ENCODE measurements at regions not wholly inside any gene's neighbourhood (a gene's known extent, or its start where the extent isn't known, plus 50 kb on each side); places are given as distances from the start of the nearest gene placed in this dataset.

DNA sequence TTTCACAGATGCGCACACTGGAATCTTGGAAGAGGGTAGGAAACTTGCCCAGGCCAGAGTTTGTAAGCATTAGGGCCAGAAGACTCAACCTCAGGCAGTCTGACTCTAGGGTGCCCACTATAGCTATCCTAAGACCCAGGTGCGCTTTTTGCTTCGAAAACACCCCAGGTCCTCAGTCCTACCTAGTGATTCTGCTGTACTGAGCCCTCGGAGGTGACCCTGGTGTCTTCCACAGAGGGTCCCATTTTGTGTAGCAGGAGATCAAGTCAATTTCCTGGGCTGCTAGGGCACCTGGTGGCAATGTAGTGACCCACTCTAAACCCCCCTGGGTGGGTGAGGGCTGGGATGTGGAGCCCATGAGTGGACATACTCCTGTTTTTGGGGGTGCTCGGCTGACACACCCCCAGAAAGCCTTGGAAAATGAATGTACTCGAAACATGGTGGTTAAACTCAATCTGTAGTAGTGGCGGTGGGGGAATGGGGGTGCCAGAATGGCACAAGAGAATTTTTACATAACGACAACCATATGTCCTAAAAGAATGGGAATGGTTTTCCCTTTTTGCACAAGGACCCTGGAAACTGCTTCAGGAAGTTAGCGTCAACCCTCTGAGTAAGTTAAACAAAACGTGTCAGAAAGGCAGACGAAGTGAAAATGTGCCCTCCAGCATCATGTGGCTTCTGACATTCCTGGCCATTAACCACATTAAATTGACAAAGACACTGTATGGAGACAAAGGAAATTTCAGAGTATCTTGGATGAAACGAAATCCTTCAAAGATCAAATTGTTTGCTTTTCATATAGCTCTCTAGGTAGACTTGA is 218.0 kb upstream of the COPS8 start:
- Histone ChIP-seq H3K79me2 (ENCODE audit: control insufficient read depth in 1 of 2, insufficient read depth in 2 of 2, low read length in 2 of 2) (no peaks in the 10 kb centered on the region), H4K5ac (ENCODE audit: insufficient read length, low read depth, low read length) (no peak overlapping the region), H3K56ac (replicated peaks; ENCODE audit: insufficient read length, low read depth, low read length) (no peak overlapping the region), H4K20me1 (replicated peaks in 1 of 2; ENCODE audit: control insufficient read depth in 1 of 2, insufficient read depth in 2 of 2, low read length in 2 of 2) (no peaks in the 10 kb centered on the region), H4K8ac (ENCODE audit: extremely low read depth, insufficient read depth, low read length) (no peak overlapping the region), H3K18ac (ENCODE audit: extremely low read depth, low read length) (no peak overlapping the region), H2BK120ac (replicated peaks; ENCODE audit: low read depth, low read length) (no peak overlapping the region), H3K4ac (replicated peaks; ENCODE audit: insufficient read length, low read depth, low read length) (no peak overlapping the region), H3K14ac (ENCODE audit: insufficient read length) (no peak overlapping the region), H2BK20ac (ENCODE audit: low read length) (no peak overlapping the region), H3K4me3 (ENCODE audit: extremely low read depth in 1 of 4, insufficient read depth in 2 of 4, low read depth in 3 of 4, low read length in 4 of 4) (no peak overlapping the region), H2BK5ac (ENCODE audit: low read depth, low read length) (no peak overlapping the region), H2AK5ac (ENCODE audit: low read depth, low read length) (peak overlapping the region; percentile 91; the same call in 1 of the 2 replicates), H3K79me1 (ENCODE audit: low read depth, low read length) (no peaks in the 10 kb centered on the region), H3K9ac (replicated peaks in 1 of 4; ENCODE audit: extremely low read depth in 1 of 4, low read depth in 3 of 4, low read length in 3 of 4) (no peak overlapping the region), H4K91ac (replicated peaks; ENCODE audit: insufficient read length, low read length) (no peak overlapping the region), H2BK15ac (ENCODE audit: low read length) (no peak overlapping the region), H3K23ac (ENCODE audit: insufficient read length) (no peak overlapping the region), H2AFZ (ENCODE audit: low read length) (no peak overlapping the region), H3K27ac (ENCODE audit: low read depth, low read length) (no peak overlapping the region), H3K23me2 (ENCODE audit: low read depth, low read length) (no peaks in the 10 kb centered on the region), H2BK12ac (ENCODE audit: low read depth, low read length) (no peak overlapping the region), H3K27me3 (replicated peaks in 1 of 4; ENCODE audit: control insufficient read depth in 3 of 4, extremely low read depth in 1 of 4, insufficient read depth in 3 of 4, low read length in 3 of 4) (no peaks in the 10 kb centered on the region), H3K36me3 (ENCODE audit: control insufficient read depth in 2 of 4, insufficient read depth in 4 of 4, low read length in 3 of 4) (no peaks in the 10 kb centered on the region), H3K9me3 (ENCODE audit: insufficient read depth in 2 of 2, low read depth in 1 of 2, low read length in 1 of 2) (peaks cover 10 to 11% of the 10 kb centered on the region in 2 experiments; a peak in 3 of 4 replicates), H3K4me1 (replicated peaks in 1 of 4; ENCODE audit: control insufficient read depth in 3 of 4, insufficient read depth in 4 of 4, low read length in 3 of 4) (no peaks in the 10 kb centered on the region; a peak in 1 of 7 replicates), H3K4me2 (ENCODE audit: insufficient read depth in 1 of 2, low read depth in 2 of 2, low read length in 2 of 2) (no peak overlapping the region)
- ChIA-PET CTCF (ENCODE audit: partially characterized antibody) (interaction anchor here (0.6 kb wide), 1 partner anchor 1142 kb away, joined by 4 read pairs; no protein-coding TSS in a partner anchor), POLR2A (ENCODE audit: partially characterized antibody) (no interaction called here)
- TF ChIP-seq SIN3A (conservative IDR thresholded peaks at IDR 0.05 in 1 of 2, IDR thresholded peaks at IDR 0.05 in 1 of 2; ENCODE audit: low read depth in 1 of 2, low read length in 2 of 2) (no peak), TEAD4 (IDR thresholded peaks at IDR 0.05; ENCODE audit: low read depth, low read length) (0 out of 2 replicates have a peak, but pooled peaks have one; percentile 29)
- 85% methylated on average over 12 of the region's 12 CpGs; no CpG with 5 or more reads in 1 of the 2 experiments for WGBS, 2 experiments (ENCODE audit: extremely low coverage in 1 of 2, insufficient coverage in 1 of 2, insufficient read length in 1 of 2, insufficient replicate concordance in 2 of 2, low coverage in 1 of 2, low lambda C conversion rate in 2 of 2, missing lambda C conversion rate in 1 of 2)
- DNase-seq (ENCODE audit: low read depth in 1 of 2, low spot score in 2 of 2) (peak in 1 of 2 experiments; percentile 10), FAIRE-seq (no peak)

All from H1 (cell line).